Heart right ventricle (tissue), 16 donors: ENCODE measurements at regions not wholly inside any gene's neighbourhood (a gene's known extent, or its start where the extent isn't known, plus 50 kb on each side); places are given as distances from the start of the nearest gene placed in this dataset.
A peak's percentile ranks its signal among the peaks of the same experiment; 100 is the strongest.

ENCODE experiments used
- ATAC-seq, 8 donors: fragments of 200-7000 bp; cut with Tn5 transposase; one replicate each; pipeline ENCODE4 v1.9.1; 2020; ENCODE audit warnings: mild to moderate bottlenecking in 8 of 8, moderate library complexity in 8 of 8, moderate number of reproducible peaks in 1 of 8
- DNase-seq, 2 donors: peaks; one replicate each; pipeline ENCODE4 v3.0.0-alpha.2; 2020
- H3K27ac ChIP-seq, 10 donors: fragments of 200-600 bp; sonication (generic) in 2 of 10; one replicate each; pipeline versions ENCODE4 v1.5.0 to v1.8.0; 2020 to 2022; ENCODE audit warnings: mild to moderate bottlenecking in 3 of 10
- H3K27me3 ChIP-seq, 7 donors: fragments of 200-600 bp; one replicate each; pipeline ENCODE4 v1.8.0; 2021 to 2022; ENCODE audit warnings: mild to moderate bottlenecking in 2 of 7
- H3K36me3 ChIP-seq, 9 donors: fragments of 200-600 bp; sonication (generic) in 1 of 9; one replicate each; pipeline versions ENCODE4 v1.5.0 to v1.8.0; 2020 to 2022; ENCODE audit warnings: mild to moderate bottlenecking in 2 of 9
- H3K4me1 ChIP-seq, 9 donors: fragments of 200-600 bp; sonication (generic) in 1 of 9; one replicate each; pipeline versions ENCODE4 v1.5.0 to v1.8.0; 2020 to 2022; ENCODE audit warnings: mild to moderate bottlenecking in 4 of 9
- H3K4me3 ChIP-seq, 10 donors: fragments of 200-600 bp; sonication (generic) in 2 of 10; one replicate each; pipeline versions ENCODE4 v1.5.0 to v1.8.0; 2020 to 2022; ENCODE audit warnings: mild to moderate bottlenecking in 7 of 10, moderate library complexity in 2 of 10
- H3K9me3 ChIP-seq, 11 donors: fragments of 200-600 bp in 10 of 11; sonication (generic) in 2 of 11; one replicate each; pipeline versions ENCODE4 v1.5.0 to v1.8.0; 2013 to 2022; ENCODE audit warnings: mild to moderate bottlenecking in 2 of 11, control low read depth in 1 of 11, moderate library complexity in 1 of 11
- WGBS, 2 donors: extraction: QIAGEN DNeasy Blood & Tissue Kit; methylation state at CpG; one replicate each; pipeline ENCODE4 v1.1.7; 2013; ENCODE audit warnings: inconsistent platforms in 1 of 2; 5-methylcytosine and 5-hydroxymethylcytosine counted together
- intact Hi-C, 10 donors: fragments of 100-400 bp; cut with DNase I; formaldehyde crosslinking; loops; one replicate each; pipeline versions ENCODE4 v1.11.1 to v1.14.2; 2022
- TF ChIP-seq, protein P1 (sequence below), 9 donors: fragments of 200-600 bp; sonication (generic) in 2 of 9; IDR thresholded peaks; one replicate each; pipeline versions ENCODE4 v1.5.0 to v1.8.0; 2021 to 2022; ENCODE audit warnings: antibody characterized with exemption in 9 of 9, mild to moderate bottlenecking in 5 of 9, moderate library complexity in 1 of 9
- donor health status: Arrhythmogenic right ventricular cardiomyopathy.
- donor health status: ischemic (EF 13 %, LVEDD 7.1; RV severe dilation, severe dysfunction).
- donor health status: healthy with polysubstance abuse.
- donor health status: DM: no; HTN: yes; CAD: no.
- donor health status: DM: no; HTN: no; CAD: no.
- donor health status: ischemic (EF 25% LVEDD 6.9; RV normal size, moderate dysfunction).
- donor health status: ischemic (EF 25% LVEDD 5.7; RV mildly dilated, moderate dysfunction).
- donor health status: healthy.
- donor health status: DM: yes; HTN: yes; CAD: no.
- donor health status: Ischemic cardiomyopathy.
- donor health status: ischemic (EF 35%, LVEDD 5.7; RV mildly dilated, moderate dysfunction).
- donor health status: nonischemic (EF 11% LVEDD 7.7; RV severe dilation, severe dysfunction).
- donor health status: DM: yes; HTN: yes; CAD: no.
- donor health status: PGD.
- donor health status: ischemic (EF 29% LVEDD 5.4; RV normal size, mild dysfunction).
- donor health status: nonischemic (EF 23%, LVEDD 6.1; RV moderate dilation, normal function).

DNA sequence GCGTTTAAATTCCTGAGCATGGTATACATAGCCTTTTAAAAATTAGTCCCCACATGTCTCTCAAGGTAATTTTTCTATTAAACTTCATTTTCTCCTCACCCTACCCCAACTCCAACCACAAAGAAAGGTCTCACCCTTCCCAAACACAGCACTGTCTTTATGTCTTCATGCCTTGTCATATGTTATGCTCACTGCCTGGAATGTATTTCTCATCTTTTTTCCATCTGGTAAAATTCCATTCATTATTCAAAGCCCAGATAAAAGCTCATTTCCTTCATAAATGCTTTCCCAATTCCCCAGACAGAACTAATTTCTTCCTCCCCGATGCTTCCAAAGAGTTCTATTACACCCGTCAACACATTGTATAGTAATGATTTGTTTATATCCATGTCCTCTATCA is 302.0 kb downstream of the ALDH8A1 start:
- Histone ChIP-seq H3K27me3 (no peaks in the 10 kb centered on the region), H3K36me3 (no peaks in the 10 kb centered on the region), H3K4me3 (no peak overlapping the region), H3K9me3 (no peaks in the 10 kb centered on the region), H3K4me1 (no peaks in the 10 kb centered on the region), H3K27ac (no peak overlapping the region)
- WGBS, 2 donors, result 67 to 76% methylated on average over 3 of the region's 3 CpGs
- DNase-seq (no peak), ATAC-seq (no peak)
- TF ChIP-seq, protein P1, sequence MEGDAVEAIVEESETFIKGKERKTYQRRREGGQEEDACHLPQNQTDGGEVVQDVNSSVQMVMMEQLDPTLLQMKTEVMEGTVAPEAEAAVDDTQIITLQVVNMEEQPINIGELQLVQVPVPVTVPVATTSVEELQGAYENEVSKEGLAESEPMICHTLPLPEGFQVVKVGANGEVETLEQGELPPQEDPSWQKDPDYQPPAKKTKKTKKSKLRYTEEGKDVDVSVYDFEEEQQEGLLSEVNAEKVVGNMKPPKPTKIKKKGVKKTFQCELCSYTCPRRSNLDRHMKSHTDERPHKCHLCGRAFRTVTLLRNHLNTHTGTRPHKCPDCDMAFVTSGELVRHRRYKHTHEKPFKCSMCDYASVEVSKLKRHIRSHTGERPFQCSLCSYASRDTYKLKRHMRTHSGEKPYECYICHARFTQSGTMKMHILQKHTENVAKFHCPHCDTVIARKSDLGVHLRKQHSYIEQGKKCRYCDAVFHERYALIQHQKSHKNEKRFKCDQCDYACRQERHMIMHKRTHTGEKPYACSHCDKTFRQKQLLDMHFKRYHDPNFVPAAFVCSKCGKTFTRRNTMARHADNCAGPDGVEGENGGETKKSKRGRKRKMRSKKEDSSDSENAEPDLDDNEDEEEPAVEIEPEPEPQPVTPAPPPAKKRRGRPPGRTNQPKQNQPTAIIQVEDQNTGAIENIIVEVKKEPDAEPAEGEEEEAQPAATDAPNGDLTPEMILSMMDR (IDR thresholded peaks at IDR 0.05), result no peak
- intact Hi-C loops, result loop anchor here in 4 of 10 donors (10.0 kb wide), 5 partner anchors 177 to 297 kb away; no protein-coding TSS in a partner anchor

DNA sequence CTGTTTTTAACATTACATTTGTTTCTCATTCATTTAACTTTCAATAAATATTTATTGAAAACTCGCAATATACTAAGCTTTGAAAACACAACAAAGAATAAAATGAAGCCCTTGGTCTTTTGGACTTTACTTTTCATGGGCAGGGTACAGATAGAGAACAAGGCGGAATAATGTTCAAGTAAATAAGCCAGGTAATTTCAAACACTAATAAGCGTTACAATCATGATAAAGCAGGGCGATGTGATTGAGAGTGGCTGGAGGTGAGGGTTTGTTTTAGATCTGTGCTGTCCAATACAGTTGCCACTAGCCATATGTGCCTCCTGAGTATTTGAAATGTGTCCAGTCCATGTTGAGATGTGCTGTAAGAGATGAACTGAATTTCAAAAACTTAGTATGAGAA is 307.1 kb downstream of the ALDH8A1 start:
- H3K4me3 ChIP-seq, result no peak overlapping the region
- 96% methylated on average over 4 of the region's 4 CpGs for WGBS, 2 donors
- peaks cover 0 to 24% (median 9%) of the 10 kb centered on the region in 9 donors for H3K4me1 ChIP-seq
- H3K9me3 ChIP-seq, result no peaks in the 10 kb centered on the region
- intact Hi-C loops, result loop anchor here (5.0 to 10.0 kb wide), 11 partner anchors 101 to 471 kb away; no protein-coding TSS in a partner anchor
- H3K36me3 ChIP-seq, result no peaks in the 10 kb centered on the region
- H3K27ac ChIP-seq, result no peak overlapping the region
- TF ChIP-seq, protein P1 (IDR thresholded peaks at IDR 0.05), result no peak
- ATAC-seq, result no peak
- H3K27me3 ChIP-seq, result no peaks in the 10 kb centered on the region
- no peak for DNase-seq

DNA sequence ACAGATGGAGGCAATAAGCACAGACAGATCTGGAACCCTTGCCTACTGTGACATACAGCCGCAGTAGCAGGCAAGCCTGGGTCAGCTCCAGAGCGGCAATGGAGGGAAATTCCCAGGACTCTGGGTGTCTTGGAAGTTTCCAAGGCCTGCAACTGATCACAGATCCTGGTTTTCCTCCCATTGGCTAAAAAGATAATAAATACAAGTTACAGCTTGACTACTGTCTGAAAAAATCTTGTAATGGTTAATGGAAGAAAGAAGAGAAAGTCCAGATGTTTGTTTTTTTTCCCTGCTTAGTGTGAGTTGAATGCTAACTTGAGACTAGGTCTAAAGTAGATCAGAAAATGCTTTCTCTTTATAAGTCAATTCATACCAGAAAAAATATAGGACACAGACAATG is 307.6 kb downstream of the ALDH8A1 start:
- no peaks in the 10 kb centered on the region for H3K27me3 ChIP-seq
- 55 to 61% methylated on average over 2 of the region's 2 CpGs for WGBS, 2 donors
- intact Hi-C loops, result loop anchor here (5.0 to 10.0 kb wide), 11 partner anchors 100 to 470 kb away; no protein-coding TSS in a partner anchor
- peak overlapping the region in 1 of 10 donors; percentile 10 for H3K27ac ChIP-seq
- TF ChIP-seq, protein P1 (IDR thresholded peaks at IDR 0.05), result no peak
- no peak overlapping the region for H3K4me3 ChIP-seq
- DNase-seq, result no peak
- ATAC-seq, result no peak
- no peaks in the 10 kb centered on the region for H3K9me3 ChIP-seq
- no peaks in the 10 kb centered on the region for H3K36me3 ChIP-seq
- H3K4me1 ChIP-seq, result peaks cover 0 to 24% (median 9%) of the 10 kb centered on the region in 9 donors

DNA sequence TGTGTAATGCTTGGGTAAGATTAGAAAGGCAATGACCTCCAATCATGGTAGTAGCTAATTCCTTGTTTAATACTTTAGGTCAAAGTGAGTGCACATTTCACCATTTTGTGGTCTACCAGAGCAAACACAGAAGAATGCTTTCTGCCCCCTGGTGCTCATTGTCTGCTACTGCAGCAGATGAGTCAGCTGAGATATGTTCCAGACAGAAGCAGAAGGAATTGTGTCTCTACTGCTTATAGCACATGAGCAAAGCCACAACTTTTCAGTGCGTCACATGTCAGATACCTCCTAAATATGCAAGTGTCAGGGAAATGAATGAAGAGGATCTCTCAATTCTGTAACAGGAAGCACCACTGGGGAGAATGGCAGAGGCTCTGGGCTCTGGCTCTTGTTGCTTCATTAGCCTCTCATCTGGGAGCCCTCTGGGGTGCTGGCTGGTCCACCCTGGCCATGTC is 308.9 kb downstream of the ALDH8A1 start:
- DNase-seq, result peak; percentile 62 to 86
- H3K27me3 ChIP-seq, result no peaks in the 10 kb centered on the region
- peak overlapping the region in 5 of 10 donors; percentile 3 to 61 (median 6) for H3K27ac ChIP-seq
- H3K4me3 ChIP-seq, result no peak overlapping the region
- TF ChIP-seq, protein P1 (IDR thresholded peaks at IDR 0.05), result peak; percentile 81 to 98 (median 96)
- no peaks in the 10 kb centered on the region for H3K9me3 ChIP-seq
- intact Hi-C loops, result loop anchor here (1.0 to 10.0 kb wide), 17 partner anchors 99 to 469 kb away; no protein-coding TSS in a partner anchor
- peaks cover 0 to 28% (median 9%) of the 10 kb centered on the region in 9 donors for H3K4me1 ChIP-seq
- WGBS, 2 donors, result 33 to 42% methylated on average over 1 of the region's 1 CpG
- no peaks in the 10 kb centered on the region for H3K36me3 ChIP-seq
- ATAC-seq, result peak; percentile 73 to 92 (median 88)
